NT2/D1 (cell line): ENCODE measurements at regions not wholly inside any gene's neighbourhood (a gene's known extent, or its start where the extent isn't known, plus 50 kb on each side); places are given as distances from the start of the nearest gene placed in this dataset.

ENCODE experiments used
- YY1 ChIP-seq: IDR thresholded peaks from 2 replicates; pipeline ENCODE4 v1.6.1; 2011; ENCODE audit not compliant: insufficient read length, insufficient read depth
- ZNF274 ChIP-seq: IDR thresholded peaks from 2 replicates; pipeline ENCODE4 v1.6.1; 2011; ENCODE audit warnings: mild to moderate bottlenecking, low read depth, low read length

DNA sequence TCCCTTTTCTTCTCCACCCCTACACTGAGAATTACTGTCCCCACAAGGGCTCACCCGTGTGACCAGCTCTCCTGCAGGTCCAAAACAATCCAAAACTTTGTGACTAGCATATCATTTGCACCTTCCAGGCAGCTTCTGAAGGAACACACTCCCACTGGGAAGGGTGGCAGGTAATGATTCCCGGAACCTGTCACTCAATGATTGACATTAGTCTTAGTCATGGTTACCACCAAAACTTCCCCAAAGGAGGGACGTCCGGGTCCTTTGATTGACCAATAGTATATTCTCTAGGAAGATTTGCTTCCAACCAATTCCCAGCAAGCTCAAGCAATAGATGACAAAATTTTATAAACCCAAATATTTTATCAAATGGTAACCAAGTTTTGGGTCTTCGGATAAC lies 127.7 kb upstream of the MYLIP start:
- no peak for TF ChIP-seq ZNF274
- no peak for TF ChIP-seq YY1
